ENCODE measurements at regions not wholly inside any gene's neighbourhood (a gene's known extent, or its start where the extent isn't known, plus 50 kb on each side); places are given as distances from the start of the nearest gene placed in this dataset.

DNA sequence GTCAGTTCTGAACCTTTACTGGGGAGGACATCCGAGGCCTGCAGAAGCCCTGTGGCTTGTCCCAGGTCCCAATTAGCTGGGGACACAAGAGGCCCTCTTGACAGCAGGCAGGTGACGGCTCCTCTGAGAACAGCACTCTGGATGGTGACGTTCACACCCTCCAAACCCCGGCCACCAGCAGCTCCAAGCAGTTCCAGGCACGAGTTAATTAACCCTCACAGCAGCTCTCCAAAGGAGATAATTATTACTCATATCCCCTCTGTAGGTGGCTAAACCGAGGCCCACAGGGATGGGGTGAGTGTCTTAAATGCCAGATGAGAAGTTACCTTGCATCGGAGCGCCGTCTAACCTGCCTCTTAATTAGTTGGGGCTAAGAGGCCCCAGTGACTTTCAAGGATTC is 168.9 kb upstream of the CIBAR2 start:
- TF ChIP-seq EZH2 (IDR thresholded peaks at IDR 0.05; ENCODE audit: borderline replicate concordance) (no peak), CTCF (IDR thresholded peaks at IDR 0.05; ENCODE audit: poor library complexity) (no peak), EZH2phosphoT487 (IDR thresholded peaks at IDR 0.05; ENCODE audit: low read depth, severe bottlenecking, unreplicated experiment) (no peak)
- no peaks in the 10 kb centered on the region for H3K36me3 ChIP-seq (replicated peaks; ENCODE audit: insufficient read depth, low read depth)

GRCh38 chr16:85282842-85283241 is 170.6 kb upstream of the CIBAR2 start:
- Histone ChIP-seq H3K36me3 (replicated peaks; ENCODE audit: insufficient read depth, low read depth) (no peaks in the 10 kb centered on the region), H3K27ac (no peak overlapping the region), H3K27me3 (no peaks in the 10 kb centered on the region), H3K79me2 (peaks cover 11% of the 10 kb centered on the region), H3K4me3 (no peak overlapping the region), H2AFZ (no peak overlapping the region), H4K20me1 (ENCODE audit: insufficient read depth, poor library complexity, severe bottlenecking) (peaks cover 3% of the 10 kb centered on the region), H3K9me2 (replicated peaks; ENCODE audit: insufficient read depth) (no peaks in the 10 kb centered on the region), H3K9me3 (ENCODE audit: low read depth) (no peaks in the 10 kb centered on the region), H3K4me2 (no peak overlapping the region), H3K4me1 (ENCODE audit: insufficient read depth) (peaks cover 15% of the 10 kb centered on the region)
- no peak for DNase-seq (ENCODE audit: low spot score)
- WGBS (ENCODE audit: low lambda C conversion rate, missing lambda C conversion rate) = 90% methylated on average over 8 of the region's 8 CpGs
- TF ChIP-seq EZH2 (IDR thresholded peaks at IDR 0.05; ENCODE audit: borderline replicate concordance) (no peak), EZH2phosphoT487 (IDR thresholded peaks at IDR 0.05; ENCODE audit: low read depth, severe bottlenecking, unreplicated experiment) (no peak), CTCF (IDR thresholded peaks at IDR 0.05; ENCODE audit: poor library complexity) (no peak)

More for the DNA sequence above, 168.9 kb upstream of the CIBAR2 start:
- H3K27ac ChIP-seq = no peak overlapping the region
- H3K79me2 ChIP-seq = peaks cover 9% of the 10 kb centered on the region
- WGBS (ENCODE audit: low lambda C conversion rate, missing lambda C conversion rate) = 80% methylated on average over 9 of the region's 9 CpGs
- no peaks in the 10 kb centered on the region for H3K27me3 ChIP-seq
- H3K4me3 ChIP-seq = no peak overlapping the region
- H4K20me1 ChIP-seq (ENCODE audit: insufficient read depth, poor library complexity, severe bottlenecking) = peaks cover 3% of the 10 kb centered on the region
- no peaks in the 10 kb centered on the region for H3K9me3 ChIP-seq (ENCODE audit: low read depth)
- H3K9me2 ChIP-seq (replicated peaks; ENCODE audit: insufficient read depth) = no peaks in the 10 kb centered on the region
- H3K4me1 ChIP-seq (ENCODE audit: insufficient read depth) = peaks cover 11% of the 10 kb centered on the region
- no peak for DNase-seq (ENCODE audit: low spot score)
- H2AFZ ChIP-seq = no peak overlapping the region
- H3K4me2 ChIP-seq = no peak overlapping the region

- DNase-seq (ENCODE audit: low spot score) = no peak
- Histone ChIP-seq H3K79me2 (peaks cover 11% of the 10 kb centered on the region), H3K9me3 (ENCODE audit: low read depth) (no peaks in the 10 kb centered on the region), H3K9me2 (replicated peaks; ENCODE audit: insufficient read depth) (no peaks in the 10 kb centered on the region), H3K4me2 (no peak overlapping the region), H3K4me3 (no peak overlapping the region), H3K27ac (no peak overlapping the region), H3K36me3 (replicated peaks; ENCODE audit: insufficient read depth, low read depth) (no peaks in the 10 kb centered on the region), H3K27me3 (no peaks in the 10 kb centered on the region), H3K4me1 (ENCODE audit: insufficient read depth) (peaks cover 15% of the 10 kb centered on the region), H4K20me1 (ENCODE audit: insufficient read depth, poor library complexity, severe bottlenecking) (peaks cover 3% of the 10 kb centered on the region), H2AFZ (no peak overlapping the region)
- 95% methylated on average over 22 of the region's 22 CpGs for WGBS (ENCODE audit: low lambda C conversion rate, missing lambda C conversion rate)
- TF ChIP-seq EZH2phosphoT487 (IDR thresholded peaks at IDR 0.05; ENCODE audit: low read depth, severe bottlenecking, unreplicated experiment) = no peak
- no peak for TF ChIP-seq EZH2 (IDR thresholded peaks at IDR 0.05; ENCODE audit: borderline replicate concordance)
- TF ChIP-seq CTCF (IDR thresholded peaks at IDR 0.05; ENCODE audit: poor library complexity) = no peak
These were observed 171.2 kb upstream of the CIBAR2 start for GRCh38 chr16:85283305-85284050.

All from hepatocyte (in vitro differentiated cells).